Esophagus muscularis mucosa (tissue), 4 donors: ENCODE measurements at regions not wholly inside any gene's neighbourhood (a gene's known extent, or its start where the extent isn't known, plus 50 kb on each side); places are given as distances from the start of the nearest gene placed in this dataset.

ENCODE experiments used
- CTCF ChIP-seq, 3 experiments: fragments of 200-600 bp in 2 of 3; fragments of 450-650 bp in 1 of 3; sonication (generic) in 2 of 3; IDR thresholded peaks; one replicate each; pipeline ENCODE4 v1.5.1; 2017 to 2019; ENCODE audit warnings: antibody characterized with exemption in 3 of 3, mild to moderate bottlenecking in 2 of 3, moderate library complexity in 1 of 3
- EP300 ChIP-seq: sonication (generic); formaldehyde crosslinking; IDR thresholded peaks from one replicate; pipeline ENCODE4 v1.6.1; 2017; ENCODE audit warnings: antibody characterized with exemption
- POLR2A ChIP-seq: fragments of 450-650 bp; IDR thresholded peaks from one replicate; pipeline ENCODE4 v1.6.1; 2017; ENCODE audit warnings: antibody characterized with exemption, moderate library complexity, mild to moderate bottlenecking, low read depth
- POLR2AphosphoS5 ChIP-seq, 2 donors: sonication (generic); formaldehyde crosslinking; IDR thresholded peaks; one replicate each; pipeline ENCODE4 v1.6.1; 2017; ENCODE audit warnings: antibody characterized with exemption in 2 of 2

- TF ChIP-seq POLR2A (no peak), CTCF (IDR thresholded peaks at IDR 0.05) (no peak), POLR2AphosphoS5 (IDR thresholded peaks at IDR 0.05) (no peak), EP300 (no peak)
These were observed 733.7 kb upstream of the CT83 start for GRCh38 chrX:117196481-117196880.
